GM19035 (cell line): ENCODE measurements at regions not wholly inside any gene's neighbourhood (a gene's known extent, or its start where the extent isn't known, plus 50 kb on each side); places are given as distances from the start of the nearest gene placed in this dataset.
"Not testable (repeated sequence)": the region's sequence is repeated elsewhere in the genome, so short reads cannot be mapped to it uniquely, and the experiment has no call there.

Experiments used
- ATAC-seq: cut with Tn5 transposase; IDR thresholded peaks from one replicate; pipeline ENCODE4 v1.9.1; 2021; ENCODE audit not compliant: unreplicated experiment

DNA sequence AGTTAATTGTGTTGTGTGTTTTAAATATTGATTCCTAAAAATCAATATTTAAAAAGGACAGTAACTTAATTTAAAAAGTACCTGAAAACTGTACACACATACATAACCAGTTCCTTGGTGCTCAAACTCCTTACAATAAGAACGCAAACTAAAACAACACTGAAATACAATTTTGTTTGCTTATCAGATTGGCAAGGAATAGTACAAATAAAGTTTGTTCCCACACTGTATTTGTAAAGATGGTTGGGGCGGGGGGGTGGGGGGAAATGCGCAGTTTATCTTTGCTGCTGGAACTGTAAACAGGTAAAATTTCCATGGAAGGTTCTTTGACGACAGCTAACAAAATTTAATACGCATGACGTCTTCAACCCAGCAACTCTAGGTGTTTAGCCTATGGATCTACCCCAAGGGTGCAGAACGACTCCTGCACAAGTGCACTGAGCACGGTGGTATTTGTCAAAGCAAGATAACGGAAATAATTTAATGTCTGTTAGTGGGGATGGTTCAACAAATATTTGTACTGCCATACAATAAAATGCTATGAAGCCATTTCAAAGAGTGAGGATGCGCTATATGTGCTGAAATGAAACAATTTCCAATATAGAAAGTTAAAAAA lies 96.5 kb downstream of the ING1 start:
- no peak for ATAC-seq

DNA sequence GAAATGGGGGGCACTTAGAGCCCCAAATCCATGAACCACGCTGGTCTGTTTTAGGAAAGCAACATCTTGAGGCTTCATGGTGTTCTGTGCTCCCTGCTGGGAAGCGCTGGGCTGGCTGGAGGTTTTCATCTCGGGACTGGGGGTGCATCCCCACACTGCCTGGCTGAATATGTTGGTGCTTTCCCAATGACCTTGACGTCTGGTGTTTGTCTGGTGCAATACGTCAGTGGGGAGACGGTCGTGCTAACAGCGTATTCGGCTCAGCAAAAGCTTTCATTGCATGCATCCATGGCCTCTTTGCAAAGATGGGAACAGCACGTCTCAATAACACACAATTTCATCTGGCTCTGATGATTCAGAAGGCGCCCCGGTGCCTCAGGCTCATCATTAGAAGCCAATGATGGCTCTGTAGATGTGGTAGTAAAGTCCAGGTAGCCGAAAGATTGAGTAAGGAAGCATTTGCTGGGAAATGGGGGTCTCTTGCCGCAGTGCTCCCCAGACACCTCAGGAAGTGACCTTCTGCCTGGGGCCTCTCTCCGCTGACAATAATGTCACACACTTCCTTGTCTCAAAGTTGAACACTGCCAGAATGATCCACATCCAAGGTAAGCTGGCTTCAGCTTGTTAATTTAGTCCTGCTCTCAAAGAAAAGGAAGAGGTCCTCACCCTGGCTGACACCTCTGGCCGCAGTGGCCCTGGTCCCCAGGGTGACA lies 97.7 kb downstream of the ING1 start:
- no peak for ATAC-seq

DNA sequence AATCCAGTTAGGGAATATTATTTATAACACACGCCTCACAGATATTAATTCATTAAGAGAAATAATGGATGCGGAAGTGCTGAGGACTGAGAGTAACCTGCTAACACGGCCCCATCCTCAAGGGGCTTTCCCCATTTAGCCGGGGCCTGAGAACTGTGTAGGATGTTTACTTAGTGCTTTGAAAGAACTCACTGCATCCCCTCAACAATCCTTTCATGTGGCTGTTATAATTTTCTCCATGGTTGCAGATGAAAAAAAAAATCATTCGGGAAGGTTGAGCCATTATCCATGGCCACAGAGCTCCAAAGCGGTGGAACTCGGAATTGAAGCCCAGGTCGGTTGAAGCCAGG lies 98.2 kb downstream of the ING1 start:
- ATAC-seq: no peak

DNA sequence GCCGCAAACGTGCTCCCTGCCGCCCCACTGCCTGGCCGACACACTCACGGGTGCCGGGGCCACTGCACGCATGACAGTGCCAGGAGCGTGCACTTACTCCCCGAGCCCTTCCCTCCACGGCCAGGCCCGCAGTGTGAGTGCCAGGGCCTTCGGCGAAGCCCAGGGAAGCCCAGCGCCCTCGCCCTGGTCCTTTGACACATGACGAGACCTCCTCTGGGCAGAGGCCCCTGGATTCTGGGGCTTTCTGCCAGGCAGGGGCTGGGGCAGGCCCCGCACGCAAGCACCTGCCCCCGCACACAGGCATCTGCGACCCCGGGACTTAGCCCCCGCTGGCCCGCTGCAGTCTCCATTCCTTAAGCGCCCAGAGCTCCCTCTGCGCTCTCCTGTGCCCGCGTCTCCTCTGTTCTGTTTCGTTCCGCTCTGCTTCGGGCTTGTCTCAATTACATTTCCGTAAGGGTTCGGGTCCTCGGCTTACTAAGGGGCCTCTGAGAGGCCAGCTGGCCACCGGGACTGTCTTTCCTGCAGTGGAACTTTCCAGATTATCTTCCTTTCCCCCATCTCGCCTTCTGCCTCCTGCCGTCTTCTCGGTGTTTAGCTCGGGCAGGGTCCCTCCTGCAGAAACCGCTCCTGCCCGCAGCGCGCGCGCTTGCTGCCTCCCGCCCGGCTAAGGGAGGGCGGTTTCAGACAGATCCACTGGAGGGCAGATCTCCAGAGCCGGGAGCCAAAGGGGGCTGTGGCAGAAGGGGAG lies 98.8 kb downstream of the ING1 start:
- ATAC-seq: no peak

DNA sequence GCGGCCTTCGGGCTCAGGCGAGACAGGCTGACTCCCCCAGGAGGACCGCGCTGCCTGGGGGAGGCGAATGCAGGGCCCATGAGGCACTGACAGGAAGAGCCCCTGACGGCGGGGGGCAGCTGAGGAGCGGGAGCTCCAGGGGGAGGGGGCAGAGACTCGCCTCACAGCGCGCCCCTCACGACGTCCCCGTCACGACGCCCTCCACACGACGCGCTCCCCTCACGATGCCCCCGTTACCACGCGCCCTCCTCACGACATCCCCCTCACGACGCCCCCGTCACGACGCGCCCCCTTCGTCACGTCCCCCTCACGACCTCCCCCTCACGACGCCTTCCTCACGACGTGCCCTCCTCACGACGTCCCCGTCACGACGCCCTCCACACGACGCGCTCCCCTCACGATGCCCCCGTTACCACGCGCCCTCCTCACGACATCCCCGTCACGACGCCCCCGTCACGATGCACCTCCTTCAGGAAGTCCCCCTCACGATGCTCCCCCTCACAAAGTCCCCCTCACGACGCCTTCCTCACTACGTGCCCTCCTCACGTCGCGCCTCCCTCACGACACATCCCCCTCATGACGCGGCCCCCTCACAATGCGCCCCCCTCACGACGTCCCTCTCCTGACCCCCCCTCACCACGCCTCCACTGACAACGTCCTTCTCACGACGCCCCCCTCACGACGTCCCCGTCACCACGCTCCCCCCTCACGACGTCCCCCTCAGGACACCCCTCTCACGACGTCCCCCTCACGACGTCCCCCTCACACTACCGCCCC lies 99.6 kb downstream of the ING1 start:
- no peak for ATAC-seq

- no peak for ATAC-seq
Measured at GRCh38 chr13:110813646-110814624, 100.4 kb downstream of the ING1 start.

GRCh38 chr13:110815471-110816204 lies 99.2 kb downstream of the ANKRD10 start:
- no peak for ATAC-seq

DNA sequence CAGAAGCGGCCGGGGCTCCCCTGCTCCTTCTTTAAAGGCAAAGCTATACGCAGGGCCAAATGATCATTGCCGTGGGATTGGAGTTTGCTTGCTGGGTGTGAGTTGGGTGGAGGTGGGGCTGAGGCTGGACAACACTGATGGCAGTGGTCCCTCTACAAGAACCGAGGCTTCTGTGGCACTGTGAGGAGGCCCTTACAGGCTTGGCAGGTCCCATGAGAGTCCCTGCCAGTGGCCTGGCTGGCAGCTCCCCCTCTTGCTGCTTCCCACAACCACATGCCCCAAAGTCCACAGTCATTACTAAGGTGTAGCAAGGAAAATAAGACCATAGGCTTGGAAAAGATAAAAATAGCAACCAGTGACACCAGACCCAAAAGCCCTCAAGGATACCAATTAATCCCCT lies 98.4 kb downstream of the ANKRD10 start:
- no peak for ATAC-seq

DNA sequence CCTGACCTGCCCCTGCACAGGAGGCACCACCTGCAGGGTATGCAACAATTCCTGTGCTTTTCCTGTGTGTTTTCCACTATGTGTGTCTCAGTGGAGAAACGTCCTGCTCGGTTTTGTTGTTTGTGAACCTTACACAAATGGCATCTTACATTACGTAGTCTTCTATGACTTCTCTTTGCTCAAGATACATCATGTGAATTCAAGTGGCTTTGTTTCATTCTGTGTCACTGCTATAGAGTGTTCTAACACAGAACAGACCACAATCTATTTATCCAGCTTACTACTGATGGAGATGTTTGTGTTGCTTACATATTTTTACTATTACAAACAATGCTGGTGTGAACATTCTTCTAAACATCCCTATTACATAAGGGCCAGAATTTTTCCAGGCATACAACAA lies 97.7 kb downstream of the ANKRD10 start:
- no peak for ATAC-seq

GRCh38 chr13:110818747-110819146 lies 96.1 kb downstream of the ANKRD10 start:
- ATAC-seq: no peak

GRCh38 chr13:110819203-110820014 lies 95.5 kb downstream of the ANKRD10 start:
- peak; percentile 85 for ATAC-seq

DNA sequence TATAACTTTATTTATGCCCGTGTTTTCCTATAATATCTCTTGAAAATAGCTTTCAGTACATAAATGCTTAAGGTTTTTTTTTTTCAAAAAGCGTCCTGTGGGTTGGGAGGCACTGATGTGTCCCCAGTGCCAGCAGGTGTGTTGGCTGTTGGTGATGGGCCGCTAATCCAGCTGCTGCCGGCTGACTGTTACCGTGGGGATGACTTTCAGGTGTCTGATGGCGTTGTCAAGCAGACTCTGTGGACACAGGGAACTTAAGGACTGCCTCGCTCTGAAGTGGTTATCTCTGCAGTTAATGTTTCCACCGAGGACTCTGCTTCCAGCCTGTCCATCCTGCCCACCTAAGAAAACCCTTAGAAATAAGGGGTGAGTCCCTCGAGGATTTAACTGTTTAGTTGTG lies 94.5 kb downstream of the ANKRD10 start:
- no peak for ATAC-seq

DNA sequence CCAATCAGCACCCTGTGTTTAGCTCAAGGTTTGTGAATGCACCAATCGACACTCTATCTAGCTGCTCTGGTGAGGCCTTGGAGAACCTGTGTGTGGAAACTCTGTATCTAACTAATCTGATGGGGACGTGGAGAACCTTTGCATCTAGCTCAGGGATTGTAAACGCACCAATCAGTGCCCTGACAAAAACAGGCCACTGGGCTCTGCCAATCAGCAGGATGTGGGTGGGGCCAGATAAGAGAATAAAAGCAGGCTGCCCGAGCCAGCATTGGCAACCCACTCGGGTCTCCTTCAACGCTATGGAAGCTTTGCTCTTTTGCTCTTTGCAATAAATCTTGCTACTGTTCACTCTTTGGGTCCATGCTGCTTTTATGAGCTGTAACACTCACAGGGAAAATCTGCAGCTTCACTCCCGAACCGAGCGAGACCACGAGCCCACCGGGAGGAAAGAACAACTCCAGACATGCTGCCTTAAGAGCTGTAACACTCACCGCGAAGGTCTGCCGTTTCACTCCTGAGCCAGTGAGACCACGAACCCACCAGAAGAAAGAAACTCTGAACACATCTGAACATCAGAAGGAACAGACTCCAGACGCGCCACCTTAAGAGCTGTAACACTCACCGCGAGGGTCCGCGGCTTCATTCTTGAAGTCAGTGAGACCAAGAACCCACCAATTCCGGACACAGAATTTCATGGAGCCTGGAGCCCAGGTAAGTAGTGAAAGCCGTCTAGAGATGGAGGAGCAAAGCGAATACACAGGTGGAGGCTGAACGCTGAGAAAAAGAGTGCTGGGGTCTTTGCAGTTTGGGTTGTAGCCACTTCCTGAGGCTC lies 92.8 kb downstream of the ANKRD10 start:
- ATAC-seq: not testable (repeated sequence)

GRCh38 chr13:110822669-110822945 lies 92.3 kb downstream of the ANKRD10 start:
- ATAC-seq: no peak

GRCh38 chr13:110824702-110825300 lies 90.1 kb downstream of the ANKRD10 start:
- ATAC-seq: no peak

DNA sequence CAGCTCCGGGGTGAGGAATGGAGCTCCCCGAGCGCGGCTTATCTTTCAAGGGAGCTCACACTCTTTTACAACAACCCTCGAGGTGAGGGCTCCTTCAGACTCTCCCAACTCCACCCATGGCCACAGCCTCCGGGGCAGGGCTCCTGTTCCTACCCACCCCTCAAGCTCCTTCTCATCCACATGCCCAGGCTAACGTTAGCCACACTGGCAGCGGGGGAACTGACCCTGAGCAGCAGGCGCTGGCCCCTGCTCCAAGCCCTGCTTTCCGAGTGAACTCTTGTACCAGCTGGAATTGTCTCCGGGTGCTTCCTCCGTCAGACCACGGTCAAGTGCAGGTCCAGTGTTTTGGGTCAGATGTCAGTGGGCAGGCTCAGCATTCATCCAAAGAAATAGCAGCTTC lies 89.4 kb downstream of the ANKRD10 start:
- no peak for ATAC-seq

GRCh38 chr13:110826101-110826500 lies 88.8 kb downstream of the ANKRD10 start:
- ATAC-seq: no peak
